ENCODE measurements at regions not wholly inside any gene's neighbourhood (a gene's known extent, or its start where the extent isn't known, plus 50 kb on each side); places are given as distances from the start of the nearest gene placed in this dataset.

GRCh38 chr3:181497358-181497757, 214.4 kb upstream of the SOX2 start:
- TF ChIP-seq USF2 (IDR thresholded peaks at IDR 0.05; ENCODE audit: borderline replicate concordance, low read depth, low read length) = no peak
- TF ChIP-seq RAD21 (IDR thresholded peaks at IDR 0.05; ENCODE audit: low read length) = no peak
- TF ChIP-seq, protein P1, sequence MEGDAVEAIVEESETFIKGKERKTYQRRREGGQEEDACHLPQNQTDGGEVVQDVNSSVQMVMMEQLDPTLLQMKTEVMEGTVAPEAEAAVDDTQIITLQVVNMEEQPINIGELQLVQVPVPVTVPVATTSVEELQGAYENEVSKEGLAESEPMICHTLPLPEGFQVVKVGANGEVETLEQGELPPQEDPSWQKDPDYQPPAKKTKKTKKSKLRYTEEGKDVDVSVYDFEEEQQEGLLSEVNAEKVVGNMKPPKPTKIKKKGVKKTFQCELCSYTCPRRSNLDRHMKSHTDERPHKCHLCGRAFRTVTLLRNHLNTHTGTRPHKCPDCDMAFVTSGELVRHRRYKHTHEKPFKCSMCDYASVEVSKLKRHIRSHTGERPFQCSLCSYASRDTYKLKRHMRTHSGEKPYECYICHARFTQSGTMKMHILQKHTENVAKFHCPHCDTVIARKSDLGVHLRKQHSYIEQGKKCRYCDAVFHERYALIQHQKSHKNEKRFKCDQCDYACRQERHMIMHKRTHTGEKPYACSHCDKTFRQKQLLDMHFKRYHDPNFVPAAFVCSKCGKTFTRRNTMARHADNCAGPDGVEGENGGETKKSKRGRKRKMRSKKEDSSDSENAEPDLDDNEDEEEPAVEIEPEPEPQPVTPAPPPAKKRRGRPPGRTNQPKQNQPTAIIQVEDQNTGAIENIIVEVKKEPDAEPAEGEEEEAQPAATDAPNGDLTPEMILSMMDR (IDR thresholded peaks at IDR 0.05) = no peak
- TF ChIP-seq RCOR1 (IDR thresholded peaks at IDR 0.05; ENCODE audit: low read length) = no peak
- no peak for TF ChIP-seq EP300 (IDR thresholded peaks at IDR 0.05; ENCODE audit: borderline replicate concordance in 1 of 2, low read depth in 1 of 2, low read length in 1 of 2)
- TF ChIP-seq, protein P2, sequence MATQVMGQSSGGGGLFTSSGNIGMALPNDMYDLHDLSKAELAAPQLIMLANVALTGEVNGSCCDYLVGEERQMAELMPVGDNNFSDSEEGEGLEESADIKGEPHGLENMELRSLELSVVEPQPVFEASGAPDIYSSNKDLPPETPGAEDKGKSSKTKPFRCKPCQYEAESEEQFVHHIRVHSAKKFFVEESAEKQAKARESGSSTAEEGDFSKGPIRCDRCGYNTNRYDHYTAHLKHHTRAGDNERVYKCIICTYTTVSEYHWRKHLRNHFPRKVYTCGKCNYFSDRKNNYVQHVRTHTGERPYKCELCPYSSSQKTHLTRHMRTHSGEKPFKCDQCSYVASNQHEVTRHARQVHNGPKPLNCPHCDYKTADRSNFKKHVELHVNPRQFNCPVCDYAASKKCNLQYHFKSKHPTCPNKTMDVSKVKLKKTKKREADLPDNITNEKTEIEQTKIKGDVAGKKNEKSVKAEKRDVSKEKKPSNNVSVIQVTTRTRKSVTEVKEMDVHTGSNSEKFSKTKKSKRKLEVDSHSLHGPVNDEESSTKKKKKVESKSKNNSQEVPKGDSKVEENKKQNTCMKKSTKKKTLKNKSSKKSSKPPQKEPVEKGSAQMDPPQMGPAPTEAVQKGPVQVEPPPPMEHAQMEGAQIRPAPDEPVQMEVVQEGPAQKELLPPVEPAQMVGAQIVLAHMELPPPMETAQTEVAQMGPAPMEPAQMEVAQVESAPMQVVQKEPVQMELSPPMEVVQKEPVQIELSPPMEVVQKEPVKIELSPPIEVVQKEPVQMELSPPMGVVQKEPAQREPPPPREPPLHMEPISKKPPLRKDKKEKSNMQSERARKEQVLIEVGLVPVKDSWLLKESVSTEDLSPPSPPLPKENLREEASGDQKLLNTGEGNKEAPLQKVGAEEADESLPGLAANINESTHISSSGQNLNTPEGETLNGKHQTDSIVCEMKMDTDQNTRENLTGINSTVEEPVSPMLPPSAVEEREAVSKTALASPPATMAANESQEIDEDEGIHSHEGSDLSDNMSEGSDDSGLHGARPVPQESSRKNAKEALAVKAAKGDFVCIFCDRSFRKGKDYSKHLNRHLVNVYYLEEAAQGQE (IDR thresholded peaks at IDR 0.05; ENCODE audit: low read depth, low read length) = no peak
- TF ChIP-seq GABPA (IDR thresholded peaks at IDR 0.05; ENCODE audit: low read depth) = no peak
- no peak for TF ChIP-seq CHD2 (IDR thresholded peaks at IDR 0.05; ENCODE audit: low read length, partially characterized antibody)
- no peak for TF ChIP-seq YY1 (IDR thresholded peaks at IDR 0.05; ENCODE audit: low read depth)

Measured in SK-N-SH (cell line).